KMS-11 (cell line): ENCODE measurements at regions not wholly inside any gene's neighbourhood (a gene's known extent, or its start where the extent isn't known, plus 50 kb on each side); places are given as distances from the start of the nearest gene placed in this dataset.

Experiments used
- H2AFZ ChIP-seq: fragments of 200-600 bp; sonication (generic); 2 replicates; pipeline ENCODE4 v1.6.1; 2016; ENCODE audit warnings: antibody characterized with exemption, mixed run types, low read depth
- H3K27ac ChIP-seq: fragments of 200-600 bp; sonication (generic); 2 replicates; pipeline ENCODE4 v1.6.1; 2016; ENCODE audit warnings: mild to moderate bottlenecking, mixed run types
- H3K27me3 ChIP-seq: fragments of 200-600 bp; sonication (generic); 2 replicates; pipeline ENCODE4 v1.6.1; 2017; ENCODE audit warnings: mild to moderate bottlenecking, low read depth, mixed run types, moderate library complexity; ENCODE audit not compliant: insufficient read depth
- H3K36me3 ChIP-seq: fragments of 200-600 bp; sonication (generic); 2 replicates; pipeline ENCODE4 v1.6.1; 2017; ENCODE audit warnings: mild to moderate bottlenecking, mixed run types; ENCODE audit not compliant: insufficient read depth
- H3K4me1 ChIP-seq: fragments of 200-600 bp; sonication (generic); 2 replicates; pipeline ENCODE4 v1.6.1; 2016; ENCODE audit warnings: mild to moderate bottlenecking, low read depth, mixed run types; ENCODE audit not compliant: poor library complexity, severe bottlenecking
- H3K4me2 ChIP-seq: fragments of 200-600 bp; sonication (generic); 2 replicates; pipeline ENCODE4 v1.7.0; 2016; ENCODE audit warnings: mild to moderate bottlenecking, mixed run types
- H3K4me3 ChIP-seq: fragments of 200-600 bp; sonication (generic); IDR thresholded peaks from 2 replicates; pipeline ENCODE4 v1.6.1; 2017; ENCODE audit warnings: low read depth, low read length, mixed read lengths; ENCODE audit not compliant: insufficient read depth
- H3K79me2 ChIP-seq: fragments of 200-600 bp; sonication (generic); 2 replicates; pipeline ENCODE4 v1.6.1; 2016; ENCODE audit warnings: low read depth, mixed run types; ENCODE audit not compliant: insufficient read depth
- H3K9ac ChIP-seq: fragments of 200-600 bp; sonication (generic); 2 replicates; pipeline ENCODE4 v1.6.1; 2016; ENCODE audit warnings: mild to moderate bottlenecking, mixed run types
- H4K20me1 ChIP-seq: fragments of 200-600 bp; sonication (generic); 2 replicates; pipeline ENCODE4 v1.6.1; 2016; ENCODE audit warnings: mild to moderate bottlenecking, mixed run types; ENCODE audit not compliant: insufficient read depth
- CTCF ChIP-seq: fragments of 200-600 bp; sonication (generic); conservative IDR thresholded peaks from 2 replicates; pipeline ENCODE4 v1.6.1; 2017; ENCODE audit warnings: low read depth, mild to moderate bottlenecking, antibody characterized with exemption, low read length, moderate library complexity, mixed read lengths

GRCh38 chr3:103308921-103309320 is 874.1 kb downstream of the ZPLD1 start:
- no peak overlapping the region for H2AFZ ChIP-seq
- no peaks in the 10 kb centered on the region for H4K20me1 ChIP-seq
- no peaks in the 10 kb centered on the region for H3K79me2 ChIP-seq
- no peak overlapping the region for H3K4me3 ChIP-seq
- no peaks in the 10 kb centered on the region for H3K36me3 ChIP-seq
- H3K4me2 ChIP-seq = no peak overlapping the region
- no peak overlapping the region for H3K27ac ChIP-seq
- H3K4me1 ChIP-seq = no peaks in the 10 kb centered on the region
- TF ChIP-seq CTCF = no peak
- no peak overlapping the region for H3K9ac ChIP-seq
- no peaks in the 10 kb centered on the region for H3K27me3 ChIP-seq

GRCh38 chr3:103319912-103320311 is 885.1 kb downstream of the ZPLD1 start:
- H3K4me1 ChIP-seq = no peaks in the 10 kb centered on the region
- H3K36me3 ChIP-seq = no peaks in the 10 kb centered on the region
- H3K9ac ChIP-seq = no peak overlapping the region
- H3K4me2 ChIP-seq = no peak overlapping the region
- no peak for TF ChIP-seq CTCF
- no peak overlapping the region for H3K27ac ChIP-seq
- H4K20me1 ChIP-seq = no peaks in the 10 kb centered on the region
- no peak overlapping the region for H3K4me3 ChIP-seq
- H3K27me3 ChIP-seq = no peaks in the 10 kb centered on the region; the same call in 1 of the 2 replicates
- H2AFZ ChIP-seq = no peak overlapping the region
- H3K79me2 ChIP-seq = no peaks in the 10 kb centered on the region

GRCh38 chr3:103337179-103337845 is 902.5 kb downstream of the ZPLD1 start:
- Histone ChIP-seq H2AFZ (no peak overlapping the region), H3K27me3 (no peaks in the 10 kb centered on the region), H4K20me1 (no peaks in the 10 kb centered on the region), H3K4me3 (no peak overlapping the region), H3K4me2 (no peak overlapping the region), H3K27ac (no peak overlapping the region), H3K36me3 (no peaks in the 10 kb centered on the region), H3K4me1 (no peaks in the 10 kb centered on the region), H3K79me2 (no peaks in the 10 kb centered on the region), H3K9ac (no peak overlapping the region)
- no peak for TF ChIP-seq CTCF

GRCh38 chr3:103341078-103341606 is 906.3 kb downstream of the ZPLD1 start:
- no peaks in the 10 kb centered on the region for H3K79me2 ChIP-seq
- no peaks in the 10 kb centered on the region for H3K4me1 ChIP-seq
- no peak overlapping the region for H3K4me2 ChIP-seq
- H3K27ac ChIP-seq = no peak overlapping the region
- no peaks in the 10 kb centered on the region for H4K20me1 ChIP-seq
- H3K27me3 ChIP-seq = no peaks in the 10 kb centered on the region
- no peak overlapping the region for H3K9ac ChIP-seq
- TF ChIP-seq CTCF = no peak
- H3K4me3 ChIP-seq = no peak overlapping the region
- H3K36me3 ChIP-seq = no peaks in the 10 kb centered on the region
- no peak overlapping the region for H2AFZ ChIP-seq
